ENCODE measurements at regions not wholly inside any gene's neighbourhood (a gene's known extent, or its start where the extent isn't known, plus 50 kb on each side); places are given as distances from the start of the nearest gene placed in this dataset.

DNA sequence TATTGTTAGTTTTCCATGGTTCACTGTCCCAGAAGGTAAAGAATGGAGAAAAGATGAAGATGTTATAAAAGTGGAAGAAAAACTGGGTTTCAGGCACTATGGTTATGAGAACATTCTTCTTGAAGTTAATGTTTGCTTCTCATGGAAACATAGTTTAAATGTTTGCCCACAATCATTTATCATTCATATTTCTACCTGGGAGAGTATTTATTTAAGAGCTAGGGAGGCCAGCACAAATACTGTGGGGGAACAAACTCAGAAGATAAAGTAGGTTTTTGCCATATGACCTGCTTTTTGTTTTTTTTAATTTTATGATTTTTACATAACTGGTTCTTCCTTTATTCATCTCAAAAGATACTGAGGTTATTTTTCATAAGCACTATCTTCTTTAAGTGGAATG is 96.8 kb downstream of the GC start:
- TF ChIP-seq, protein P1, sequence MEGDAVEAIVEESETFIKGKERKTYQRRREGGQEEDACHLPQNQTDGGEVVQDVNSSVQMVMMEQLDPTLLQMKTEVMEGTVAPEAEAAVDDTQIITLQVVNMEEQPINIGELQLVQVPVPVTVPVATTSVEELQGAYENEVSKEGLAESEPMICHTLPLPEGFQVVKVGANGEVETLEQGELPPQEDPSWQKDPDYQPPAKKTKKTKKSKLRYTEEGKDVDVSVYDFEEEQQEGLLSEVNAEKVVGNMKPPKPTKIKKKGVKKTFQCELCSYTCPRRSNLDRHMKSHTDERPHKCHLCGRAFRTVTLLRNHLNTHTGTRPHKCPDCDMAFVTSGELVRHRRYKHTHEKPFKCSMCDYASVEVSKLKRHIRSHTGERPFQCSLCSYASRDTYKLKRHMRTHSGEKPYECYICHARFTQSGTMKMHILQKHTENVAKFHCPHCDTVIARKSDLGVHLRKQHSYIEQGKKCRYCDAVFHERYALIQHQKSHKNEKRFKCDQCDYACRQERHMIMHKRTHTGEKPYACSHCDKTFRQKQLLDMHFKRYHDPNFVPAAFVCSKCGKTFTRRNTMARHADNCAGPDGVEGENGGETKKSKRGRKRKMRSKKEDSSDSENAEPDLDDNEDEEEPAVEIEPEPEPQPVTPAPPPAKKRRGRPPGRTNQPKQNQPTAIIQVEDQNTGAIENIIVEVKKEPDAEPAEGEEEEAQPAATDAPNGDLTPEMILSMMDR (IDR thresholded peaks at IDR 0.05), result no peak
- no peak for TF ChIP-seq POLR2A (IDR thresholded peaks at IDR 0.05)
- no peak for TF ChIP-seq POLR2AphosphoS5 (IDR thresholded peaks at IDR 0.05)
